PC-9 (cell line): ENCODE measurements at regions not wholly inside any gene's neighbourhood (a gene's known extent, or its start where the extent isn't known, plus 50 kb on each side); places are given as distances from the start of the nearest gene placed in this dataset.

Experiments
- BruUV-seq: library from RNA; stranded (reverse); fragments of 400-500 nt; replicated peaks from 2 replicates; lab custom pipeline; 2021; lab: Mats Ljungman, UMichigan
- CTCF ChIA-PET: fragments of 300-600 bp; sonication (Branson Sonifier 250); formaldehyde crosslinking; loops from one replicate; lab custom pipeline; 2022; ENCODE audit warnings: antibody characterized with exemption; lab: Charles Lee
- POLR2A ChIA-PET: fragments of 300-600 bp; sonication (Branson Sonifier 250); formaldehyde crosslinking; loops from one replicate; lab custom pipeline; 2022; ENCODE audit warnings: antibody characterized with exemption; ENCODE audit not compliant: unreplicated experiment; lab: Charles Lee
- DNase-seq, 2 experiments: peaks; one replicate each; pipeline versions ENCODE4 v3.0.0 to v3.0.0-alpha.2; 2015 to 2022; ENCODE audit warnings: mixed read lengths in 1 of 2
- H2AFZ ChIP-seq: fragments of 200-600 bp; sonication (generic); 2 replicates; pipeline ENCODE4 v1.8.1; 2017; ENCODE audit warnings: antibody characterized with exemption
- H3F3A ChIP-seq: fragments of 200-600 bp; sonication (generic); 2 replicates; pipeline ENCODE4 v1.8.1; 2017; ENCODE audit warnings: antibody characterized with exemption, mild to moderate bottlenecking, low read depth; ENCODE audit not compliant: insufficient read depth
- H3K27ac ChIP-seq: fragments of 200-600 bp; sonication (generic); 2 replicates; pipeline ENCODE4 v1.6.1; 2016; ENCODE audit warnings: mixed run types
- H3K27me3 ChIP-seq: fragments of 200-600 bp; sonication (generic); 2 replicates; pipeline ENCODE4 v1.6.1; 2016; ENCODE audit warnings: low read depth, mixed run types; ENCODE audit not compliant: insufficient read depth
- H3K36me3 ChIP-seq: fragments of 200-600 bp; sonication (generic); 2 replicates; pipeline ENCODE4 v1.6.1; 2016; ENCODE audit warnings: low read depth, mixed run types
- H3K4me1 ChIP-seq: fragments of 200-600 bp; sonication (generic); replicated peaks from 2 replicates; pipeline ENCODE4 v1.6.1; 2016; ENCODE audit warnings: mixed run types; ENCODE audit not compliant: insufficient read depth
- H3K4me2 ChIP-seq: fragments of 200-600 bp; sonication (generic); 2 replicates; pipeline ENCODE4 v1.6.1; 2017; ENCODE audit warnings: mixed run types
- H3K4me3 ChIP-seq: fragments of 200-600 bp; sonication (generic); 2 replicates; pipeline ENCODE4 v1.6.1; 2016; ENCODE audit warnings: mixed run types
- H3K79me2 ChIP-seq: fragments of 200-600 bp; sonication (generic); 2 replicates; pipeline ENCODE4 v1.6.1; 2017; ENCODE audit warnings: low read depth, mixed run types
- H3K9me2 ChIP-seq: fragments of 200-600 bp; sonication (generic); 2 replicates; pipeline ENCODE4 v1.8.1; 2017; ENCODE audit warnings: mild to moderate bottlenecking; ENCODE audit not compliant: insufficient read depth
- H3K9me3 ChIP-seq: fragments of 200-600 bp; sonication (generic); 2 replicates; pipeline ENCODE4 v1.8.1; 2016; ENCODE audit warnings: low read depth; ENCODE audit not compliant: insufficient read depth
- H4K20me1 ChIP-seq: fragments of 200-600 bp; sonication (generic); 2 replicates; pipeline ENCODE4 v1.8.1; 2017; ENCODE audit not compliant: insufficient read depth
- CTCF ChIP-seq: fragments of 200-600 bp; sonication (generic); conservative IDR thresholded peaks from 2 replicates; pipeline ENCODE4 v1.6.1; 2017; ENCODE audit warnings: mixed run types, antibody characterized with exemption, mild to moderate bottlenecking, moderate library complexity
- EZH2 ChIP-seq: fragments of 200-600 bp; sonication (generic); IDR thresholded peaks from 2 replicates; pipeline ENCODE4 v1.8.0; 2017; ENCODE audit warnings: antibody characterized with exemption, low read depth
- intact Hi-C: fragments of 100-400 bp; cut with micrococcal nuclease; formaldehyde crosslinking; loops from one replicate; pipeline ENCODE4 v1.10.0; 2022; ENCODE audit not compliant: unreplicated experiment

- DNase-seq, result peak in 1 of 2 experiments; percentile 56
- Histone ChIP-seq H3K4me3 (no peak overlapping the region), H4K20me1 (no peaks in the 10 kb centered on the region), H3K9me3 (no peaks in the 10 kb centered on the region), H3K27ac (no peak overlapping the region), H3K79me2 (no peaks in the 10 kb centered on the region), H3K4me2 (no peak overlapping the region), H3K9me2 (no peaks in the 10 kb centered on the region), H3K4me1 (no peaks in the 10 kb centered on the region), H3F3A (no peaks in the 10 kb centered on the region), H2AFZ (no peak overlapping the region), H3K36me3 (no peaks in the 10 kb centered on the region), H3K27me3 (no peaks in the 10 kb centered on the region)
- no TSS peak for BruUV-seq
- intact Hi-C loops, result loop anchor here (2.0 kb wide), 1 partner anchor 113 kb away; no protein-coding TSS in a partner anchor
- no peak for TF ChIP-seq CTCF
- no peak for TF ChIP-seq EZH2
- ChIA-PET POLR2A (no interaction called here), CTCF (no interaction called here)
Measured at GRCh38 chr6:101113468-101114260, 232.5 kb upstream of the ASCC3 start.

- intact Hi-C loops, result loop anchor here (2.0 kb wide), 1 partner anchor 112 kb away; no protein-coding TSS in a partner anchor
- Histone ChIP-seq H3K4me2 (no peak overlapping the region), H3K4me3 (no peak overlapping the region), H4K20me1 (no peaks in the 10 kb centered on the region), H3K36me3 (no peaks in the 10 kb centered on the region), H3K79me2 (no peaks in the 10 kb centered on the region), H3F3A (no peaks in the 10 kb centered on the region), H3K9me2 (no peaks in the 10 kb centered on the region), H3K27ac (no peak overlapping the region), H3K27me3 (no peaks in the 10 kb centered on the region), H3K4me1 (no peaks in the 10 kb centered on the region), H3K9me3 (no peaks in the 10 kb centered on the region; the same call in 1 of the 2 replicates), H2AFZ (no peak overlapping the region)
- TF ChIP-seq CTCF (peak; percentile 70), EZH2 (no peak)
- ChIA-PET CTCF (no interaction called here), POLR2A (no interaction called here)
- DNase-seq, result peak in 1 of 2 experiments; percentile 4
- BruUV-seq, result no TSS peak
Measured at GRCh38 chr6:101114703-101115102, 233.6 kb upstream of the ASCC3 start.

- no peak overlapping the region for H3K27ac ChIP-seq
- no peak overlapping the region for H3K4me2 ChIP-seq
- no peak overlapping the region for H3K4me3 ChIP-seq
- H3K9me3 ChIP-seq, result no peaks in the 10 kb centered on the region; the same call in 1 of the 2 replicates
- BruUV-seq, result no TSS peak
- TF ChIP-seq CTCF, result no peak
- no peak for TF ChIP-seq EZH2
- intact Hi-C loops, result no loop called here
- no peak overlapping the region for H2AFZ ChIP-seq
- H3K4me1 ChIP-seq, result no peaks in the 10 kb centered on the region
- CTCF ChIA-PET, result no interaction called here
- H3K27me3 ChIP-seq, result no peaks in the 10 kb centered on the region
- DNase-seq, result no peak
- no peaks in the 10 kb centered on the region for H3K36me3 ChIP-seq
- POLR2A ChIA-PET, result no interaction called here
- no peaks in the 10 kb centered on the region for H3K9me2 ChIP-seq
- no peaks in the 10 kb centered on the region for H3F3A ChIP-seq
- H4K20me1 ChIP-seq, result no peaks in the 10 kb centered on the region
- H3K79me2 ChIP-seq, result no peaks in the 10 kb centered on the region
Measured at GRCh38 chr6:101116337-101116736, 235.2 kb upstream of the ASCC3 start.
